A673 (cell line): ENCODE measurements at regions not wholly inside any gene's neighbourhood (a gene's known extent, or its start where the extent isn't known, plus 50 kb on each side); places are given as distances from the start of the nearest gene placed in this dataset.
"Not testable (repeated sequence)": the region's sequence is repeated elsewhere in the genome, so short reads cannot be mapped to it uniquely, and the experiment has no call there.

ENCODE experiments used
- EZH2 ChIP-seq: fragments of 200-600 bp; sonication (generic); IDR thresholded peaks from 2 replicates; pipeline ENCODE4 v1.6.1; 2017; ENCODE audit warnings: borderline replicate concordance, low read depth, mild to moderate bottlenecking, mixed read lengths, antibody characterized with exemption, low read length; ENCODE audit not compliant: poor library complexity, severe bottlenecking
- TF ChIP-seq, protein P1 (sequence below): fragments of 300-800, 200-600 bp; sonication (generic); conservative IDR thresholded peaks from 2 replicates; pipeline ENCODE4 v1.5.1; 2017; ENCODE audit warnings: low read depth, mild to moderate bottlenecking, antibody characterized with exemption, low read length, moderate library complexity, mixed read lengths

DNA sequence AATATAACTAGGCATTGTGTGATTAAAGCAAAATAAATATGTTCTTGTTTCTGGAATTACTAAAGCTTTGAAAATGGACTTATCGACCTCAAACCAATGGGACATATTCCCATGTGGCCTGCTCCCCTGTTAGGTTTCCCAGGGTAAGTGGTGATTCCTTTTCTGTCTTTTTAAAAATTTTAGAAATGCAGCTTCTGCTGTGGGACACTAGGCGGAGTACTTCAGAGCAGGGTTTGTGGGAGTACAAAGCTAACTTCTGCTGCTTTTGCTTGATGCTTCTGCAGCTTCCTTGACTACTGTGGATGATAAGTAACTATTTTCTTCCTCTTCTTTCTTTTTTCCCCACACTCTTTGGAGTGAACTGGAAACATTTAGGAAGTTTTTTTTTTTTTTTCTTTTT lies 2632.4 kb upstream of the DEFB115 start:
- TF ChIP-seq, protein P1, sequence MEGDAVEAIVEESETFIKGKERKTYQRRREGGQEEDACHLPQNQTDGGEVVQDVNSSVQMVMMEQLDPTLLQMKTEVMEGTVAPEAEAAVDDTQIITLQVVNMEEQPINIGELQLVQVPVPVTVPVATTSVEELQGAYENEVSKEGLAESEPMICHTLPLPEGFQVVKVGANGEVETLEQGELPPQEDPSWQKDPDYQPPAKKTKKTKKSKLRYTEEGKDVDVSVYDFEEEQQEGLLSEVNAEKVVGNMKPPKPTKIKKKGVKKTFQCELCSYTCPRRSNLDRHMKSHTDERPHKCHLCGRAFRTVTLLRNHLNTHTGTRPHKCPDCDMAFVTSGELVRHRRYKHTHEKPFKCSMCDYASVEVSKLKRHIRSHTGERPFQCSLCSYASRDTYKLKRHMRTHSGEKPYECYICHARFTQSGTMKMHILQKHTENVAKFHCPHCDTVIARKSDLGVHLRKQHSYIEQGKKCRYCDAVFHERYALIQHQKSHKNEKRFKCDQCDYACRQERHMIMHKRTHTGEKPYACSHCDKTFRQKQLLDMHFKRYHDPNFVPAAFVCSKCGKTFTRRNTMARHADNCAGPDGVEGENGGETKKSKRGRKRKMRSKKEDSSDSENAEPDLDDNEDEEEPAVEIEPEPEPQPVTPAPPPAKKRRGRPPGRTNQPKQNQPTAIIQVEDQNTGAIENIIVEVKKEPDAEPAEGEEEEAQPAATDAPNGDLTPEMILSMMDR = not testable (repeated sequence)
- TF ChIP-seq EZH2 = not testable (repeated sequence)
